ENCODE measurements at regions not wholly inside any gene's neighbourhood (a gene's known extent, or its start where the extent isn't known, plus 50 kb on each side); places are given as distances from the start of the nearest gene placed in this dataset.
"Not testable (repeated sequence)": the region's sequence is repeated elsewhere in the genome, so short reads cannot be mapped to it uniquely, and the experiment has no call there.

DNA sequence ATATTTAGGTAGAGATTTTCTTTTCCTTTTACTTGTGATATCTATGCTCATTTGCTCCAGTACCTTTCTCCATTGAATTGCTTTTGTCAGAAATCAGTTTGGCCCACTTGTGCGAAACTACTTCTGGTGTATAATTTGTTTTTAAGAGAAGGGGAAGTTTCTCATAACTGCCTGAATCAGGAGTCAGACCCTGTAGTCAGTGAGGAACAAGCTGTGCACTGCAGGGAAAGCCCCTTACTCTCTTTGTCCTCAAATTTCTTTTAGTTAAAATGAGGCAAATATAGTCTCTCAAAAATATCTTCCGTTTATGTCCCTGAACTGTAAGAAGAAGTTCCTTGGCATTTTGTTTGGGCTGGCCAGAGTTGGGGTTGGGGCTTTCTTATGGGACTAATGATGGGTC, 109.9 kb downstream of the ZFY start:
- Histone ChIP-seq H4K20me1 (ENCODE audit: control insufficient read depth, insufficient read depth, low read depth, low read length) (no peaks in the 10 kb centered on the region), H3K27ac (ENCODE audit: low read depth, low read length) (no peak overlapping the region), H3K4me3 (ENCODE audit: low read length) (no peak overlapping the region), H3K27me3 (ENCODE audit: control insufficient read depth, low read length) (no peaks in the 10 kb centered on the region), H3K9me3 (ENCODE audit: control insufficient read depth, insufficient read depth, low read length) (no peaks in the 10 kb centered on the region), H3F3A (ENCODE audit: control insufficient read depth, insufficient read depth) (no peaks in the 10 kb centered on the region), H3K79me2 (ENCODE audit: control insufficient read depth, low read length) (no peaks in the 10 kb centered on the region), H3K36me3 (ENCODE audit: control insufficient read depth, low read length) (no peaks in the 10 kb centered on the region), H3K4me1 (ENCODE audit: control insufficient read depth, low read length) (peaks cover 10% of the 10 kb centered on the region), H3K4me2 (ENCODE audit: low read length) (no peak overlapping the region), H3K9me2 (replicated peaks; ENCODE audit: control insufficient read depth, low read length) (no peaks in the 10 kb centered on the region)
- TF ChIP-seq, protein P1, sequence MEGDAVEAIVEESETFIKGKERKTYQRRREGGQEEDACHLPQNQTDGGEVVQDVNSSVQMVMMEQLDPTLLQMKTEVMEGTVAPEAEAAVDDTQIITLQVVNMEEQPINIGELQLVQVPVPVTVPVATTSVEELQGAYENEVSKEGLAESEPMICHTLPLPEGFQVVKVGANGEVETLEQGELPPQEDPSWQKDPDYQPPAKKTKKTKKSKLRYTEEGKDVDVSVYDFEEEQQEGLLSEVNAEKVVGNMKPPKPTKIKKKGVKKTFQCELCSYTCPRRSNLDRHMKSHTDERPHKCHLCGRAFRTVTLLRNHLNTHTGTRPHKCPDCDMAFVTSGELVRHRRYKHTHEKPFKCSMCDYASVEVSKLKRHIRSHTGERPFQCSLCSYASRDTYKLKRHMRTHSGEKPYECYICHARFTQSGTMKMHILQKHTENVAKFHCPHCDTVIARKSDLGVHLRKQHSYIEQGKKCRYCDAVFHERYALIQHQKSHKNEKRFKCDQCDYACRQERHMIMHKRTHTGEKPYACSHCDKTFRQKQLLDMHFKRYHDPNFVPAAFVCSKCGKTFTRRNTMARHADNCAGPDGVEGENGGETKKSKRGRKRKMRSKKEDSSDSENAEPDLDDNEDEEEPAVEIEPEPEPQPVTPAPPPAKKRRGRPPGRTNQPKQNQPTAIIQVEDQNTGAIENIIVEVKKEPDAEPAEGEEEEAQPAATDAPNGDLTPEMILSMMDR (IDR thresholded peaks at IDR 0.05; ENCODE audit: low read depth, low read length, poor library complexity, severe bottlenecking) = no peak
- no peak for TF ChIP-seq EZH2phosphoT487 (IDR thresholded peaks at IDR 0.05; ENCODE audit: borderline replicate concordance, low read length)

DNA sequence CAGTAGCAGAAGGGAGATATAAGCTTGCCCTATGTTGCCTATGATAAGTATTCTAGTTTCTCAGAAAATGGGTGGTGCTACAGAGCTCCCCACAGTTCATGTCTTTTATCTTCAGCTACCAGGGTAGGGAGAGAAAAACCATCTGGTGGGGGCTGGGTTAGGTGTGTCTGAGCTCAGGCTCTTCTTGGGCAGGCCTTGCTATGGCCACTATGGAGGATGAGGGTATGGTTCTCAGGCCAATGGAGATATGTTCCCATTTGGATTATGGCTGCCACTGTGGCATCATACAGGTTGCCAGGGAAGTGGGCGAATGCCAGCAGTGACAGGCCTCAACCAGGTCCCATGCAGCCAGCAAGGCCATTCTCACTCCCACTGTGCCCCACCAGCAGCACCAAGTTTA, 120.3 kb downstream of the ZFY start:
- not testable (repeated sequence) for H3K27ac ChIP-seq (ENCODE audit: low read depth, low read length); H3K79me2 ChIP-seq (ENCODE audit: control insufficient read depth, low read length); H3K4me2 ChIP-seq (ENCODE audit: low read length)

DNA sequence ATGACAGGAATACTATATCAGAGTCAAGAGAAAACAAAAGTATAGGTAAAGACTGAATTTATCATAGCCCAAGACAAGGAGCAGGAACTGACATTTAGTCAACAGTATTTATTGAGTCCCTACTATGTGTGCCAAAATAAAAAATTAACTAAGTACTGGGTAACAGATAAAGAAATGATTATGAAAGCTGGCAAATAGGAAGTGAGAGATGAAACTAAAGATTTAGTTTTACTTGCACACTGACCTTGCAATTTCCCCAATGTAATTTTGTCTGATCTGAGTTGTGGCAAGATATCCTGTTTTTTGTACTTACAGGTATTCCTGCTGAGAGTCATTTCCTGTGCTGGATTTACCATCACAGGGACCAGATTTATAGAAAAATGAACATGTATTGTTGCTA, 123.2 kb downstream of the ZFY start:
- H3K4me1 ChIP-seq (ENCODE audit: control insufficient read depth, low read length); H4K20me1 ChIP-seq (ENCODE audit: control insufficient read depth, insufficient read depth, low read depth, low read length); H3K27me3 ChIP-seq (ENCODE audit: control insufficient read depth, low read length); H3K27ac ChIP-seq (ENCODE audit: low read depth, low read length); H3K9me3 ChIP-seq (ENCODE audit: control insufficient read depth, insufficient read depth, low read length); H3K4me3 ChIP-seq (ENCODE audit: low read length); H3K79me2 ChIP-seq (ENCODE audit: control insufficient read depth, low read length); H3K36me3 ChIP-seq (ENCODE audit: control insufficient read depth, low read length); H3K4me2 ChIP-seq (ENCODE audit: low read length); H3K9me2 ChIP-seq (replicated peaks; ENCODE audit: control insufficient read depth, low read length); H3F3A ChIP-seq (ENCODE audit: control insufficient read depth, insufficient read depth): not testable (repeated sequence)

More for the DNA sequence above, 120.3 kb downstream of the ZFY start:
- H3K27me3 ChIP-seq (ENCODE audit: control insufficient read depth, low read length); H3F3A ChIP-seq (ENCODE audit: control insufficient read depth, insufficient read depth); H3K9me2 ChIP-seq (replicated peaks; ENCODE audit: control insufficient read depth, low read length); H3K4me1 ChIP-seq (ENCODE audit: control insufficient read depth, low read length); H3K36me3 ChIP-seq (ENCODE audit: control insufficient read depth, low read length); H3K4me3 ChIP-seq (ENCODE audit: low read length); H3K9me3 ChIP-seq (ENCODE audit: control insufficient read depth, insufficient read depth, low read length); H4K20me1 ChIP-seq (ENCODE audit: control insufficient read depth, insufficient read depth, low read depth, low read length): not testable (repeated sequence)

DNA sequence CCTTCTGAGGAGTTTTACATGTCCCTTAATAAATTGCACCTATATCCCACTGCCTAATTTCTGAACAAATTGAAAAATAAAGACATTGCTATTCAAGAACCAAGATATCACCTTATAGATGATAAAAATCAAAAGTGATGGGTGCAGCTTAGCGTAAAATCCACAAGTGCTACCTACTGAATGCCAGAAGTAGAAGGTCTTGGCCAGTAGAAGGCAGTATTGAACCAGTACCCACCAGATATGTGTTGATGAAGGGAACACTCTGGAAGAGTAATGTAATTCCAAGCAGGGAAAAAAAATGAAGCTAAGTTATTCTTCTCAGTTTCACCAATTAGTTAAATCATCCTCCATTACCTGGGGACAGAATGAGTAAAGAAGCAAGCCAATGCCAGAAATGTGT, 125.5 kb downstream of the ZFY start:
- not testable (repeated sequence) for H3K4me3 ChIP-seq (ENCODE audit: low read length); H3K79me2 ChIP-seq (ENCODE audit: control insufficient read depth, low read length); H3K36me3 ChIP-seq (ENCODE audit: control insufficient read depth, low read length); H3K4me1 ChIP-seq (ENCODE audit: control insufficient read depth, low read length); H3K9me2 ChIP-seq (replicated peaks; ENCODE audit: control insufficient read depth, low read length); H3K27me3 ChIP-seq (ENCODE audit: control insufficient read depth, low read length); H3K27ac ChIP-seq (ENCODE audit: low read depth, low read length); H3F3A ChIP-seq (ENCODE audit: control insufficient read depth, insufficient read depth); H4K20me1 ChIP-seq (ENCODE audit: control insufficient read depth, insufficient read depth, low read depth, low read length); H3K9me3 ChIP-seq (ENCODE audit: control insufficient read depth, insufficient read depth, low read length); H3K4me2 ChIP-seq (ENCODE audit: low read length)

DNA sequence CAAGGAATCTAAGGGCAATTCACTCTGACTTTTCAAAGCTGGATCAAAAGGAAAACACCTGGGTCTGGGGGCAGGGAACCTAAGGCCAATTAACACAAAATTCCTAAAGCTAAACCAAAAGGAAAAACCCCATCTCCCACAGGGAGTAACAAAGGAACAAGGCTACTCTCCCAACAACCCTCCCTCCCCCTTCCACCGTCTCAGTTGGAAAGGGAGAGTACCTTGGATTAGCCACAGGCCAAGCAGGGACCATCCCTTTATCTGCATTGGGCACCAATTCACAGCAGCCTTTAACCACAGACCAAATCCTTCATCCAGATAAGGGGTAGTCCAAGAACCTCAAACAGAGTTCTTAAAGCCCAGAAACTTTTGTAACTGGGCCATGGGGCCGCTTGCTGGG, 153.0 kb downstream of the ZFY start:
- H3K9me2 ChIP-seq (replicated peaks; ENCODE audit: control insufficient read depth, low read length); H3K27me3 ChIP-seq (ENCODE audit: control insufficient read depth, low read length); H3K79me2 ChIP-seq (ENCODE audit: control insufficient read depth, low read length); H3K4me1 ChIP-seq (ENCODE audit: control insufficient read depth, low read length); H3K4me2 ChIP-seq (ENCODE audit: low read length); H3K27ac ChIP-seq (ENCODE audit: low read depth, low read length); H4K20me1 ChIP-seq (ENCODE audit: control insufficient read depth, insufficient read depth, low read depth, low read length); H3K4me3 ChIP-seq (ENCODE audit: low read length); H3K9me3 ChIP-seq (ENCODE audit: control insufficient read depth, insufficient read depth, low read length); H3F3A ChIP-seq (ENCODE audit: control insufficient read depth, insufficient read depth); H3K36me3 ChIP-seq (ENCODE audit: control insufficient read depth, low read length): not testable (repeated sequence)

DNA sequence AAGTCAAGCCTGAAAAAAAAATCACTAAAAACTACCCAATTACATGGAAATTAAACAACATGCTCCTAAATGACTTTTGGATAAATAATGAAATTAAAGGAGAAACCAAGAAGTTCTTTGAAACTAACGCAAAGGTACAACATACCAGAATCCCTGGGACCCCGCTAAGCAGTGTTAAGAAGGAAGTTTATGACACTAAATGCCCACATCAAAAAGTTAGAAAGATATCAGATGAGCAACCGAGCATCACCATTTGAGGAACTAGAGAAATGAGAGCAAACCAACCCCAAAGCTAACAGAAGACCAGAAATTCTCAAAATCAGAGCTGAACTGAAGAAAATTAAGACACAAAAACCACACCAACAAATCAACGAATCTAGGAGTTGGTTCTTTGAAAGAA, 173.5 kb downstream of the ZFY start:
- H3K27ac ChIP-seq (ENCODE audit: low read depth, low read length); H3K36me3 ChIP-seq (ENCODE audit: control insufficient read depth, low read length); H3K4me2 ChIP-seq (ENCODE audit: low read length); H3K4me3 ChIP-seq (ENCODE audit: low read length); H3K4me1 ChIP-seq (ENCODE audit: control insufficient read depth, low read length); H3K27me3 ChIP-seq (ENCODE audit: control insufficient read depth, low read length); H4K20me1 ChIP-seq (ENCODE audit: control insufficient read depth, insufficient read depth, low read depth, low read length); H3K79me2 ChIP-seq (ENCODE audit: control insufficient read depth, low read length); H3K9me3 ChIP-seq (ENCODE audit: control insufficient read depth, insufficient read depth, low read length); H3K9me2 ChIP-seq (replicated peaks; ENCODE audit: control insufficient read depth, low read length); H3F3A ChIP-seq (ENCODE audit: control insufficient read depth, insufficient read depth): not testable (repeated sequence)

DNA sequence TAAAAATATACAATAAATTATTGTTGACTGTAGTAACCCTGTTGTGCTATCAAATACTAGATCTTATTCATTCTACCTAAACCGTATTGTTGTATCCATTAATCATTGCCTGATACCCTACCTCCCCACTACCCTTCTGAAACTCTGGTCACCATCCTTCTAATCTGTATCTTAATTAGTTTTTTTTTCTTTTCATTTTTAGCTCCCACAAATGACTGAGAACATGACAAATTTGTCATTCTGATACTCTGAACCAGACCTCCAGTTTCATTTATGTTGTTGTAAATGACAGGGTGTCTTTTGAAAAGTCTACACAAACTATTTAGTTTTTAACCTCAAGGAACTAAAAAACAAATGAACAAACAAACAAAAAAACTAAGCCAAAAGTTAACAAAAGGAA, 185.1 kb downstream of the ZFY start:
- not testable (repeated sequence) for H3K4me2 ChIP-seq (ENCODE audit: low read length); H3F3A ChIP-seq (ENCODE audit: control insufficient read depth, insufficient read depth); H3K9me3 ChIP-seq (ENCODE audit: control insufficient read depth, insufficient read depth, low read length); H3K79me2 ChIP-seq (ENCODE audit: control insufficient read depth, low read length); H3K27me3 ChIP-seq (ENCODE audit: control insufficient read depth, low read length); H3K4me3 ChIP-seq (ENCODE audit: low read length); H3K27ac ChIP-seq (ENCODE audit: low read depth, low read length); H3K36me3 ChIP-seq (ENCODE audit: control insufficient read depth, low read length); H3K4me1 ChIP-seq (ENCODE audit: control insufficient read depth, low read length); H4K20me1 ChIP-seq (ENCODE audit: control insufficient read depth, insufficient read depth, low read depth, low read length); H3K9me2 ChIP-seq (replicated peaks; ENCODE audit: control insufficient read depth, low read length)

DNA sequence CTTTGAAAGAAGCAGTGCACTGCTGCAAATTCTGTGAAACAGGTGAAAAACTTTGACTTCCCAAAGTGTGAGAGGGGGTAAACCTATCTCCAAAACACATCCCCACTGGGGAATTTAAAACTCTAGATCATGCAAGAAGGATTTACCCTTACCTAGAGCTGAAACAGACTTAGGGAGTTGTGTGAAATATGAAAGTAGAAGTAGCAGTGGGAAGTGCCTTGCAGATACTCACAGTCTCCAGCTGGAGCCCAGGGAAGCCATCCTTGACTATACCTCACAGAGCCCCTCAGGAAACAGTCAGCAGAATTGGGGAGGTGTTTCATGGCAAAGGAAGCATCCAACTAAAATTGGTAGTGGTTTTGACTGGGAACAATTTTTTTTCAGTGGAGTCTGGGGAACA, 185.5 kb downstream of the ZFY start:
- not testable (repeated sequence) for H3K9me3 ChIP-seq (ENCODE audit: control insufficient read depth, insufficient read depth, low read length); H3K79me2 ChIP-seq (ENCODE audit: control insufficient read depth, low read length); H3K27ac ChIP-seq (ENCODE audit: low read depth, low read length); H3K9me2 ChIP-seq (replicated peaks; ENCODE audit: control insufficient read depth, low read length); H4K20me1 ChIP-seq (ENCODE audit: control insufficient read depth, insufficient read depth, low read depth, low read length); H3K4me2 ChIP-seq (ENCODE audit: low read length); H3K4me1 ChIP-seq (ENCODE audit: control insufficient read depth, low read length); H3K27me3 ChIP-seq (ENCODE audit: control insufficient read depth, low read length); H3F3A ChIP-seq (ENCODE audit: control insufficient read depth, insufficient read depth); H3K4me3 ChIP-seq (ENCODE audit: low read length); H3K36me3 ChIP-seq (ENCODE audit: control insufficient read depth, low read length)

All from DOHH2 (cell line).